Ramos (cell line): ENCODE measurements at regions not wholly inside any gene's neighbourhood (a gene's known extent, or its start where the extent isn't known, plus 50 kb on each side); places are given as distances from the start of the nearest gene placed in this dataset.
"Not testable (repeated sequence)": the region's sequence is repeated elsewhere in the genome, so short reads cannot be mapped to it uniquely, and the experiment has no call there.

ENCODE experiments used
- in situ Hi-C: fragments of 300-500 bp; cut with MboI; formaldehyde crosslinking; loops from one replicate; pipeline ENCODE4 v1.14.3; 2022; ENCODE audit warnings: low sequenced_read_pairs; ENCODE audit not compliant: unreplicated experiment

GRCh38 chr7:29647691-29648210 lies 84.1 kb downstream of the PRR15 start:
- in situ Hi-C loops, result loop anchor here (25.0 kb wide), 1 partner anchor 415 kb away; no protein-coding TSS in a partner anchor

- in situ Hi-C loops, result loop anchor here (25.0 kb wide), 1 partner anchor 413 kb away; no protein-coding TSS in a partner anchor
Observed at GRCh38 chr7:29649028-29649716, 85.5 kb downstream of the PRR15 start.

GRCh38 chr7:29649876-29650275 lies 86.2 kb downstream of the PRR15 start:
- in situ Hi-C loops, result loop anchor here (25.0 kb wide), 1 partner anchor 412 kb away; no protein-coding TSS in a partner anchor

- in situ Hi-C loops, result no loop called here
Observed at GRCh38 chr7:29651477-29651876, 87.8 kb downstream of the PRR15 start.

GRCh38 chr7:29652556-29652955 lies 88.9 kb downstream of the PRR15 start:
- in situ Hi-C loops, result no loop called here

- in situ Hi-C loops, result not testable (repeated sequence)
Observed at GRCh38 chr7:29654340-29654739, 90.7 kb downstream of the PRR15 start.

- in situ Hi-C loops, result no loop called here
Observed at GRCh38 chr7:29657288-29657687, 93.7 kb downstream of the PRR15 start.

- in situ Hi-C loops, result no loop called here
Observed at GRCh38 chr7:29657856-29658255, 94.2 kb downstream of the PRR15 start.

- in situ Hi-C loops, result not testable (repeated sequence)
Observed at GRCh38 chr7:29659213-29659612, 95.6 kb downstream of the PRR15 start.

GRCh38 chr7:29662899-29663298 lies 99.3 kb downstream of the PRR15 start:
- in situ Hi-C loops, result not testable (repeated sequence)

GRCh38 chr7:29664999-29665398 lies 101.4 kb downstream of the PRR15 start:
- in situ Hi-C loops, result not testable (repeated sequence)

- in situ Hi-C loops, result not testable (repeated sequence)
Observed at GRCh38 chr7:29667096-29667669, 103.5 kb downstream of the PRR15 start.

- in situ Hi-C loops, result not testable (repeated sequence)
Observed at GRCh38 chr7:29671286-29671685, 107.7 kb downstream of the PRR15 start.

- in situ Hi-C loops, result not testable (repeated sequence)
Observed at GRCh38 chr7:29673635-29674034, 110.0 kb downstream of the PRR15 start.

GRCh38 chr7:29674626-29675025 lies 111.0 kb downstream of the PRR15 start:
- in situ Hi-C loops, result not testable (repeated sequence)

- in situ Hi-C loops, result not testable (repeated sequence)
Observed at GRCh38 chr7:29677254-29677653, 113.6 kb downstream of the PRR15 start.

- in situ Hi-C loops, result not testable (repeated sequence)
Observed at GRCh38 chr7:29679963-29680362, 116.3 kb downstream of the PRR15 start.

GRCh38 chr7:29680601-29681000 lies 117.0 kb downstream of the PRR15 start:
- in situ Hi-C loops, result not testable (repeated sequence)

GRCh38 chr7:29684151-29684786 lies 120.6 kb downstream of the PRR15 start:
- in situ Hi-C loops, result not testable (repeated sequence)

- in situ Hi-C loops, result no loop called here
Observed at GRCh38 chr7:29684787-29685650, 121.3 kb upstream of the WIPF3 start.
